DND-41 (cell line): ENCODE measurements at regions not wholly inside any gene's neighbourhood (a gene's known extent, or its start where the extent isn't known, plus 50 kb on each side); places are given as distances from the start of the nearest gene placed in this dataset.

Source experiments
- CTCF ChIP-seq: IDR thresholded peaks from 2 replicates; pipeline ENCODE4 v1.5.1; 2012; ENCODE audit warnings: borderline replicate concordance, low read length, moderate library complexity, mild to moderate bottlenecking; ENCODE audit not compliant: poor library complexity, severe bottlenecking; ENCODE audit errors: extremely low read depth
- EZH2 ChIP-seq: IDR thresholded peaks from 3 replicates; pipeline ENCODE4 v1.6.1; 2012; ENCODE audit warnings: borderline replicate concordance, low read depth, mild to moderate bottlenecking, moderate library complexity, low read length, inconsistent platforms; ENCODE audit not compliant: severe bottlenecking

DNA sequence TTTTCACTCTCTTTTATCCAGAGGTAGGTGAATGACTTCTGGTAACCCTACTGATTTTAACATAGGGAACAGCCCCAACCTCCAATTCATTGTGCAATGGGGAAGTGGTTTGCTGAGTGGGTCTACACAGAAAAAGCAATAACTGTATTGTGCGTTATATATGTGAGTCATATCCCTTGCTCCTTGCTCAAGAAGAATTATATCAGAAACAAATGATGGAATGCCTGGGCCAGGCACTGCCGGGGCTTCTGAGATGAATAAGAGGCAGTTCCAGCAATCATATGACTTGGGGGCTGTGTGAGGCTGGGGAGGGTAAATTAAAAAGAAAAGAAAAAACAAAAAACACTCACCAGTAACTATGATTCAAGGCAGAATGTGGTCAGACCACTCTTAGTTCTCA lies 79.2 kb upstream of the ABCA1 start:
- TF ChIP-seq CTCF (no peak), EZH2 (no peak)
